Endodermal cell (in vitro differentiated cells): ENCODE measurements at regions not wholly inside any gene's neighbourhood (a gene's known extent, or its start where the extent isn't known, plus 50 kb on each side); places are given as distances from the start of the nearest gene placed in this dataset.

ENCODE experiments used
- DNase-seq: peaks from one replicate; pipeline ENCODE4 v3.0.0-alpha.2; 2017
- H3K27ac ChIP-seq: 2 replicates; pipeline ENCODE4 v1.5.1; 2013; ENCODE audit warnings: mild to moderate bottlenecking, low read depth, low read length, moderate library complexity
- H3K27me3 ChIP-seq: 2 replicates; pipeline ENCODE4 v1.6.1; 2013; ENCODE audit warnings: mild to moderate bottlenecking, low read length, moderate library complexity; ENCODE audit not compliant: insufficient read depth, control insufficient read depth, poor library complexity, severe bottlenecking
- H3K36me3 ChIP-seq: 2 replicates; pipeline ENCODE4 v1.7.0; 2013; ENCODE audit warnings: mild to moderate bottlenecking, low read length, moderate library complexity; ENCODE audit not compliant: control insufficient read depth, insufficient read depth
- H3K4me1 ChIP-seq: one replicate; pipeline ENCODE4 v1.7.0; 2013; ENCODE audit warnings: low read length; ENCODE audit not compliant: control insufficient read depth, insufficient read depth
- H3K4me3 ChIP-seq: 2 replicates; pipeline ENCODE4 v1.5.1; 2013; ENCODE audit warnings: mild to moderate bottlenecking, low read length, moderate library complexity
- H3K9ac ChIP-seq: 2 replicates; pipeline ENCODE4 v1.6.1; 2013; ENCODE audit warnings: mild to moderate bottlenecking, low read length, moderate library complexity; ENCODE audit not compliant: poor library complexity, severe bottlenecking; ENCODE audit errors: extremely low read depth
- H3K9me3 ChIP-seq: 2 replicates; pipeline ENCODE4 v1.6.1; 2013; ENCODE audit warnings: mild to moderate bottlenecking, low read length, moderate library complexity; ENCODE audit not compliant: control insufficient read depth
- H3K27ac Mint-ChIP-seq: 2 replicates; pipeline ENCODE4 v1.8.0; 2020; ENCODE audit warnings: mixed read lengths
- H3K27me3 Mint-ChIP-seq: 2 replicates; pipeline ENCODE4 v1.8.0; 2021; ENCODE audit warnings: mild to moderate bottlenecking, mixed read lengths; ENCODE audit not compliant: insufficient read depth
- H3K36me3 Mint-ChIP-seq: 2 replicates; pipeline ENCODE4 v1.8.0; 2020; ENCODE audit warnings: low read depth, mixed read lengths
- H3K4me1 Mint-ChIP-seq: 2 replicates; pipeline ENCODE4 v1.8.0; 2020; ENCODE audit warnings: mixed read lengths
- H3K4me3 Mint-ChIP-seq: 2 replicates; pipeline ENCODE4 v1.8.0; 2020; ENCODE audit warnings: mild to moderate bottlenecking, moderate library complexity, mixed read lengths
- H3K9me3 Mint-ChIP-seq: 2 replicates; pipeline ENCODE4 v1.8.0; 2020; ENCODE audit warnings: mild to moderate bottlenecking, mixed read lengths
- CTCF ChIP-seq: fragments of 200-600 bp; sonication (generic); conservative IDR thresholded peaks from 2 replicates; pipeline ENCODE4 v1.5.0; 2021; ENCODE audit warnings: antibody characterized with exemption, mild to moderate bottlenecking
- WGBS, 2 experiments: methylation state at CpG; one replicate each; pipeline versions ENCODE4 v1.1.5 to v1.1.7; 2013; ENCODE audit warnings: missing lambda C conversion rate in 2 of 2, mixed read lengths in 1 of 2; ENCODE audit not compliant: insufficient coverage in 1 of 2, insufficient read length in 1 of 2; 5-methylcytosine and 5-hydroxymethylcytosine counted together

GRCh38 chr6:93580446-93580845 is 161.1 kb upstream of the EPHA7 start:
- Mint-ChIP-seq H3K27ac (no peak overlapping the region), H3K4me3 (no peak overlapping the region), H3K36me3 (no peaks in the 10 kb centered on the region), H3K4me1 (no peaks in the 10 kb centered on the region), H3K9me3 (no peaks in the 10 kb centered on the region), H3K27me3 (no peaks in the 10 kb centered on the region)
- Histone ChIP-seq H3K27me3 (no peaks in the 10 kb centered on the region), H3K4me3 (no peak overlapping the region), H3K27ac (no peak overlapping the region), H3K9me3 (no peaks in the 10 kb centered on the region), H3K36me3 (no peaks in the 10 kb centered on the region), H3K9ac (no peak overlapping the region), H3K4me1 (no peaks in the 10 kb centered on the region)
- WGBS, 2 experiments = 63 to 78% methylated on average over 1 to 2 of the region's 2 CpGs
- DNase-seq = no peak
- TF ChIP-seq CTCF = no peak

- no peak for DNase-seq
- 94% methylated on average over 3 of the region's 3 CpGs; no CpG with 5 or more reads in 1 of the 2 experiments for WGBS, 2 experiments
- Mint-ChIP-seq H3K4me1 (no peaks in the 10 kb centered on the region), H3K36me3 (no peaks in the 10 kb centered on the region), H3K4me3 (no peak overlapping the region), H3K27ac (no peak overlapping the region), H3K9me3 (no peaks in the 10 kb centered on the region), H3K27me3 (no peaks in the 10 kb centered on the region)
- H3K27me3 ChIP-seq = no peaks in the 10 kb centered on the region
- H3K4me1 ChIP-seq = no peaks in the 10 kb centered on the region
- H3K27ac ChIP-seq = no peak overlapping the region
- H3K4me3 ChIP-seq = no peak overlapping the region
- H3K9ac ChIP-seq = no peak overlapping the region
- H3K9me3 ChIP-seq = no peaks in the 10 kb centered on the region
- TF ChIP-seq CTCF = no peak
- H3K36me3 ChIP-seq = no peaks in the 10 kb centered on the region
These were observed 156.3 kb upstream of the EPHA7 start for GRCh38 chr6:93575495-93576267.

- no peak overlapping the region for H3K4me3 Mint-ChIP-seq
- H3K36me3 ChIP-seq = no peaks in the 10 kb centered on the region
- no peaks in the 10 kb centered on the region for H3K27me3 Mint-ChIP-seq
- no peak overlapping the region for H3K4me3 ChIP-seq
- H3K4me1 Mint-ChIP-seq = no peaks in the 10 kb centered on the region
- no peaks in the 10 kb centered on the region for H3K9me3 ChIP-seq
- no peaks in the 10 kb centered on the region for H3K36me3 Mint-ChIP-seq
- no peaks in the 10 kb centered on the region for H3K27me3 ChIP-seq
- TF ChIP-seq CTCF = no peak
- no peaks in the 10 kb centered on the region for H3K4me1 ChIP-seq
- no peaks in the 10 kb centered on the region for H3K9me3 Mint-ChIP-seq
- H3K27ac ChIP-seq = no peak overlapping the region
- no peak overlapping the region for H3K9ac ChIP-seq
- H3K27ac Mint-ChIP-seq = no peak overlapping the region
- DNase-seq = no peak
- 94 to 95% methylated on average over 2 of the region's 2 CpGs for WGBS, 2 experiments
These were observed 154.9 kb upstream of the EPHA7 start for GRCh38 chr6:93574299-93574698.
